Coronary artery (tissue), 2 donors: ENCODE measurements at regions not wholly inside any gene's neighbourhood (a gene's known extent, or its start where the extent isn't known, plus 50 kb on each side); places are given as distances from the start of the nearest gene placed in this dataset.

Source experiments
- DNase-seq: peaks from one replicate; pipeline ENCODE4 v3.0.0-alpha.2; 2017; ENCODE audit warnings: low spot score
- H3K27ac ChIP-seq, 2 donors: fragments of 200-600 bp; sonication (generic); one replicate each; pipeline ENCODE4 v1.5.1; 2016 to 2019
- H3K4me3 ChIP-seq: fragments of 200-600 bp; sonication (generic); 2 replicates; pipeline ENCODE4 v1.5.1; 2016; ENCODE audit warnings: mild to moderate bottlenecking, moderate library complexity
- CTCF ChIP-seq: fragments of 200-600 bp; sonication (generic); IDR thresholded peaks from one replicate; pipeline ENCODE4 v1.5.1; 2019; ENCODE audit warnings: antibody characterized with exemption

- no peak for TF ChIP-seq CTCF
- DNase-seq = no peak
- H3K27ac ChIP-seq = no peak overlapping the region
- no peak overlapping the region for H3K4me3 ChIP-seq
These were observed 1508.5 kb upstream of the FLRT2 start for GRCh38 chr14:84021433-84021832.

- H3K4me3 ChIP-seq = no peak overlapping the region
- no peak for DNase-seq
- H3K27ac ChIP-seq = no peak overlapping the region
- no peak for TF ChIP-seq CTCF
These were observed 1505.6 kb upstream of the FLRT2 start for GRCh38 chr14:84024231-84024820.

- no peak for DNase-seq
- TF ChIP-seq CTCF = no peak
- H3K4me3 ChIP-seq = no peak overlapping the region
- no peak overlapping the region for H3K27ac ChIP-seq
These were observed 1504.6 kb upstream of the FLRT2 start for GRCh38 chr14:84025106-84026012.

GRCh38 chr14:84027351-84027750 lies 1502.6 kb upstream of the FLRT2 start:
- no peak for DNase-seq
- no peak for TF ChIP-seq CTCF
- Histone ChIP-seq H3K27ac (no peak overlapping the region), H3K4me3 (no peak overlapping the region)

GRCh38 chr14:84028080-84028604 lies 1501.8 kb upstream of the FLRT2 start:
- H3K4me3 ChIP-seq = no peak overlapping the region
- H3K27ac ChIP-seq = no peak overlapping the region
- no peak for TF ChIP-seq CTCF
- no peak for DNase-seq

- no peak for TF ChIP-seq CTCF
- no peak for DNase-seq
- Histone ChIP-seq H3K27ac (no peak overlapping the region), H3K4me3 (no peak overlapping the region)
These were observed 1500.7 kb upstream of the FLRT2 start for GRCh38 chr14:84029246-84029645.
